ENCODE measurements at regions not wholly inside any gene's neighbourhood (a gene's known extent, or its start where the extent isn't known, plus 50 kb on each side); places are given as distances from the start of the nearest gene placed in this dataset.

DNA sequence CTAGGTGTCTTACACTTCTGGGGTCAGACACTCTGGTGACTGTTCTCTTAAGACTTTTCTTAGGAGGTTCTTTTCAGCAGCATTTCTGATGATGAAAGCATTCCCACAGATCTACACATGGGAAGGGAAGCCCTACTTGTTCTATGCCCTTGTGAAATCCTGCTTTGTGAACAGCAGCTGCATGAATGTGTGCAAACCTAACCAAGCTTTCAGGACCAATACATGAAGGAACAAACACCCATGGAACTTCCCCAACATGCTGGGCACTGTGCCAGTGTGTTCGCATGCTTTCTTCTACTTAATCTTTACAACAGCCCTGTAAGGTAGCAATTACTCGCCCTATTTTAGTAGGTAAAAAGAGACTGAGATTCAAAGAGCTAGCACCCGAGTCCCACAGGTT lies 439.9 kb upstream of the KLF4 start:
- TF ChIP-seq, protein P1, sequence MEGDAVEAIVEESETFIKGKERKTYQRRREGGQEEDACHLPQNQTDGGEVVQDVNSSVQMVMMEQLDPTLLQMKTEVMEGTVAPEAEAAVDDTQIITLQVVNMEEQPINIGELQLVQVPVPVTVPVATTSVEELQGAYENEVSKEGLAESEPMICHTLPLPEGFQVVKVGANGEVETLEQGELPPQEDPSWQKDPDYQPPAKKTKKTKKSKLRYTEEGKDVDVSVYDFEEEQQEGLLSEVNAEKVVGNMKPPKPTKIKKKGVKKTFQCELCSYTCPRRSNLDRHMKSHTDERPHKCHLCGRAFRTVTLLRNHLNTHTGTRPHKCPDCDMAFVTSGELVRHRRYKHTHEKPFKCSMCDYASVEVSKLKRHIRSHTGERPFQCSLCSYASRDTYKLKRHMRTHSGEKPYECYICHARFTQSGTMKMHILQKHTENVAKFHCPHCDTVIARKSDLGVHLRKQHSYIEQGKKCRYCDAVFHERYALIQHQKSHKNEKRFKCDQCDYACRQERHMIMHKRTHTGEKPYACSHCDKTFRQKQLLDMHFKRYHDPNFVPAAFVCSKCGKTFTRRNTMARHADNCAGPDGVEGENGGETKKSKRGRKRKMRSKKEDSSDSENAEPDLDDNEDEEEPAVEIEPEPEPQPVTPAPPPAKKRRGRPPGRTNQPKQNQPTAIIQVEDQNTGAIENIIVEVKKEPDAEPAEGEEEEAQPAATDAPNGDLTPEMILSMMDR (IDR thresholded peaks at IDR 0.05; ENCODE audit: insufficient read depth, low read depth, low read length, missing control alignments): no peak
- peak; percentile 36 for DNase-seq (ENCODE audit: low read depth)
- H3K4me3 ChIP-seq (ENCODE audit: low read depth, low read length): no peak overlapping the region

DNA sequence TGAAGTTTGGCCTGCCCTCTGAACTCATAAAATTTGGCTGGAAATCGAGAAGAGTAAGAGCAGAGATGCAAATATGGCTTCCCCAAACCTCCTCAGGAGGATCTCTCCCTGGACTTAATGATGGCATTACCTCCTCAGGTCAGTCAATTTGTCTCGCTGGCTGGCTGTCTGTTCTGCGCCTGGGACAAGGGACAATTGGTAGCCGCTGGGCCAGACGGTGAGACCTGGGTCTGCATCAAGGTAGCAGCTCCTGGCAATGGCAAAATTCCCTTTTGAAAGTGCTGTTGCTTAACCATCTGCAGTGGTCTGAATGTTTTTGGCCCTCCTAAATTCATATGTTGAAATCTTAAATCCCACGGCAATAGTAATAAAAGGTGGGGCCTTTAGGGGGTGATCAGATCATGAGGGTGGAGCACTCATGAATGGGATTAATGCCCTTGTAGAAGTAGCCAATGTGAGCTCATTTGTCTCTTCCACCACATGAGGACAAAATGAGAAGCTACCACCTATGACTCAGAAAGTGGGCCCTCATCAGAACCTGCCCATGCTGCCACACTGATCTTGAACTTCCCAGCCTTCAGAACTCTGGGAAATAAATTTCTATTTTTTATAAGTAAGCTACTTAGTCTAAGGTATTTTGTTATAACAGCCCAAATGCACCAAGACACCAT lies 439.3 kb upstream of the KLF4 start:
- H3K4me3 ChIP-seq (ENCODE audit: low read depth, low read length): no peak overlapping the region
- TF ChIP-seq, protein P1 (IDR thresholded peaks at IDR 0.05; ENCODE audit: insufficient read depth, low read depth, low read length, missing control alignments): no peak
- no peak for DNase-seq (ENCODE audit: low read depth)

DNA sequence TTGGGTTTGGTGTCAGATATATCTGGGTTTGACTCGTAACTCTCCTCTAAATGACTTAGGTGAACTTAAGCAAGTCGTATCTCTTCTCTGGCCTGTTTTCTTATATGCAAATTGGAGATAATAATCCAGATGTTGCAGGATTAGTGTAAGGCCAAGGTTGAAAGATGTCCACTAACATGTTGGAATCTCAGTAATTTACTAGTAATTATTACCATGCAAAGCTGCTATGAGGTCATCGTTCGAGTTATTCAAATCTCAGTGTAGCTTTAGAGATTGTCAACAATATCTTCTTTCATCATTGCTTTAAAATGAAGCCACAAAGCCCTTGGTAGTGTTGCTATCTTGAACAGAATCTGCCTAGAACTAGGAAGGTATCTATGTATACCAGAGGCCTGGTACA lies 437.7 kb upstream of the KLF4 start:
- DNase-seq (ENCODE audit: low read depth): no peak
- no peak overlapping the region for H3K4me3 ChIP-seq (ENCODE audit: low read depth, low read length)
- TF ChIP-seq, protein P1 (IDR thresholded peaks at IDR 0.05; ENCODE audit: insufficient read depth, low read depth, low read length, missing control alignments): no peak

DNA sequence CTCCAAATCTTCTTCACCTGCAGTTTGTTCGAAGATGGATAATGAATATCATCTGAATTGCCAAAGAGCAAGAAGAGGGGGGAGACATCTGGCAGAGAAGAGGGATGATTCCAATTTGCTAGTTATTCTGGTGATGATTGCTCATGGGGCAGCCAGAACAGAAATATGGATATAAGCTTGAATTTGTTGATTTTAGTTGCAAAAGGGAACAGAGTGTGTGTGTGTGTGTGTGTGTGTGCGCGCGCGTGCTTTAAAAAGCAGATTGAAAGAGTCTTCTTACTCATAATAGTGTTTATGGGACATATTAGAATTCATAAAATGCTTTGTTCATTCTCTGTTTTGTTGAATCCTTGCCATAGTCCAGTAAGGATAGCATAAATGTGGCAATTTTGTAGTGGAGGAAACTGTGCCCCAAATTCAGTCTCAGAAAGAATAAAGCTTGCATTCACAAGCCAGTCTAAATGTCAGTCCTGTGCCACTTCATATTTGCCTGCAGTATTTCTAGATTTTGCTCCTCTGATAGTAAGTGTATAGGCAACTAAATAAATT lies 436.3 kb upstream of the KLF4 start:
- no peak overlapping the region for H3K4me3 ChIP-seq (ENCODE audit: low read depth, low read length)
- TF ChIP-seq, protein P1 (IDR thresholded peaks at IDR 0.05; ENCODE audit: insufficient read depth, low read depth, low read length, missing control alignments): no peak
- no peak for DNase-seq (ENCODE audit: low read depth)

DNA sequence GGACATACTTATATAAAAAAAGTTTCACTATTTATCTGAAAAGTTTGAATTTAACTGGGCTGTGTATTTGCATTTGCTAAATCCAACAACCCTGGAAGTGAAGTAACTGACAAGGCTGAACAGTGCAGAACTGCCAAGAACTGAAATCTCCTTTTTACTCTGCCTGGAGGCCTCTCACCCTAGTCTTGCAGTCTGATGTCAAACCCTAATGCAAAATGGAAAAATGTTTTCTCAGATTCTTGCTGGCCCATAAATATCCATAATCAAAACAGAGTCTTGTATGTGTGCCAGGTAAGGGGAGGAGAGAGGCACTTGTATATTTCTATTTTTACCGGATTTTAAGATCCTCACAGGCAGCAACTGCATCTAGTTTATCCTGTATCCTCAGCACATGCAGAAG lies 432.7 kb upstream of the KLF4 start:
- no peak overlapping the region for H3K4me3 ChIP-seq (ENCODE audit: low read depth, low read length)
- DNase-seq (ENCODE audit: low read depth): no peak
- TF ChIP-seq, protein P1 (IDR thresholded peaks at IDR 0.05; ENCODE audit: insufficient read depth, low read depth, low read length, missing control alignments): no peak

DNA sequence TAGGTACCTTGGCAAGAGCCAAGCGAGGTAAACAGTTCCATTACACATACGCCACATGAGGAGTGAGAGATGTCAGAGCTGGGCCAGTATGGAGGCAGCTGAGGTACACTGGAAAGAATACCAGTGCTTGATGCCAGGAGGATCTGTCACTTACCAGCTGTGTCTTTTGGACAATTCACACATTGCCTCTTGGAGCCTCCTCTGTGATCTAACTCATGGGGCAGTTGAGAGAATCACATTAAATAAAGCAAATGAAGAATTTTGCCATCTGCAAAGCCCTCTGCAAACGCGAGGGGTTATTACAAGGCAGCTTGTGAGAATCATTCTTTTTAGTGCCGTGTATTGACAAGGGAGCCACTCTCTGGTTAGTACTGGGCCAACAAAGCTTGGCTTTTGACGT lies 429.7 kb upstream of the KLF4 start:
- TF ChIP-seq, protein P1 (IDR thresholded peaks at IDR 0.05; ENCODE audit: insufficient read depth, low read depth, low read length, missing control alignments): no peak
- H3K4me3 ChIP-seq (ENCODE audit: low read depth, low read length): no peak overlapping the region
- DNase-seq (ENCODE audit: low read depth): no peak

DNA sequence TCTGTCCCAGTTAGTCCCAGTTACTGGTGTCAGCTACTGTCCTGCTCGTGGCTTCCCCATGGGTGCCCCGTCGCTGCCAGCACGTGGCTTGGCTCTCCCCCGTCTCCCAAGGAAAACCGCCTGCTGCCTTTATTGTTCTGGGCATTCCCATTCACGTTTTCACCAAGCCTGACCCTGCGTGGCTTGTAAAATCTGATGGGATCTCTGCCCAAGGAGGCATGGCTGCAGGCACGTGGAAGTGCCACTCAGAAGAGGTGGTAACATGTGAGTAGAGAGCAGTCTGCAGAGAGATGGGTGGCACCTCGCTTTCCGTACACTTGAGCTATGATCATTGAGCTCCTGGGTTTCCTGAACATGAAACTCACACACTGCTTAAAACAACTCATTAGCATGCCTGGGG lies 429.2 kb upstream of the KLF4 start:
- DNase-seq (ENCODE audit: low read depth): no peak
- TF ChIP-seq, protein P1 (IDR thresholded peaks at IDR 0.05; ENCODE audit: insufficient read depth, low read depth, low read length, missing control alignments): no peak
- no peak overlapping the region for H3K4me3 ChIP-seq (ENCODE audit: low read depth, low read length)
